Endothelial cell of umbilical vein (primary cell): ENCODE measurements at regions not wholly inside any gene's neighbourhood (a gene's known extent, or its start where the extent isn't known, plus 50 kb on each side); places are given as distances from the start of the nearest gene placed in this dataset.

Experiments
- EZH2 ChIP-seq: IDR thresholded peaks from 2 replicates; pipeline ENCODE4 v1.6.1; 2012; ENCODE audit warnings: borderline replicate concordance, low read depth, mild to moderate bottlenecking, moderate library complexity, low read length, inconsistent platforms; ENCODE audit not compliant: severe bottlenecking
- FOS ChIP-seq: IDR thresholded peaks from 2 replicates; pipeline ENCODE4 v1.6.1; 2011; ENCODE audit warnings: mild to moderate bottlenecking, low read length, moderate library complexity, borderline replicate concordance; ENCODE audit not compliant: insufficient read depth
- GATA2 ChIP-seq: IDR thresholded peaks from 2 replicates; pipeline ENCODE4 v1.7.0; 2011; ENCODE audit warnings: low read depth, mild to moderate bottlenecking, moderate library complexity, mixed read lengths, low read length; ENCODE audit not compliant: insufficient read length, insufficient read depth
- JUN ChIP-seq: IDR thresholded peaks from 2 replicates; pipeline ENCODE4 v1.6.1; 2011; ENCODE audit warnings: borderline replicate concordance, low read depth; ENCODE audit not compliant: insufficient read length, insufficient read depth
- MYC ChIP-seq: IDR thresholded peaks from one replicate; pipeline ENCODE4 v1.6.1; 2011; ENCODE audit warnings: mild to moderate bottlenecking, low read depth, low read length
- POLR2A ChIP-seq: IDR thresholded peaks from 2 replicates; pipeline ENCODE4 v1.6.1; 2012; ENCODE audit warnings: low read depth, mild to moderate bottlenecking, control low read depth, low read length
- POLR2AphosphoS5 ChIP-seq: IDR thresholded peaks from 2 replicates; pipeline ENCODE4 v1.6.1; 2012; ENCODE audit warnings: low read depth, mild to moderate bottlenecking, control low read depth, low read length, moderate library complexity; ENCODE audit not compliant: insufficient read depth
- TF ChIP-seq, protein P1 (sequence below), 2 donors: IDR thresholded peaks; 1 replicate in 1 of 2; 2 replicates in 1 of 2; pipeline ENCODE4 v1.5.1; 2011; ENCODE audit warnings: low read length in 2 of 2, mild to moderate bottlenecking in 2 of 2, moderate library complexity in 2 of 2, control low read depth in 1 of 2, inconsistent platforms in 1 of 2, low read depth in 1 of 2; ENCODE audit not compliant: insufficient read depth in 1 of 2; ENCODE audit errors: extremely low read depth in 1 of 2
- TF ChIP-seq, protein P2 (sequence below): IDR thresholded peaks from 2 replicates; pipeline ENCODE4 v1.6.1; 2011; ENCODE audit not compliant: insufficient read depth, insufficient read length

DNA sequence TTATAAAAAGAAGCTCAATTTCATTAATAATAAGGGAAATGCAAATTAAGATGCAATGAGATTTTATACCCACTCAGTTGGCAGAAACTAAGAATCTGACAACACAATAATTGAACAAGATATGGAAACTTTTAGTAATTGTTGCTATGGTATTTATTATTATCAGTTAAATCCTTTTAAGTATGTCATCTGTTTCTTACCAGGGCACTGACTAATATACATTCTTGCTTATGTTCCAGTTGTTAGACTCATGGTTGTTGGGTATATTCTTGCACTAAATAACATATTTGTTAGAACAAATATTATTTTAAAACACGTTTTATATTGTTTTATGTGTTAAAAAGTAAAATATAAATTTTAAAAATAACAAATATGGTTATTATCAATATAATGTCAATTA is 690.3 kb downstream of the MECOM start:
- TF ChIP-seq POLR2A (no peak), POLR2AphosphoS5 (no peak), EZH2 (no peak), FOS (no peak), JUN (no peak), MYC (no peak), GATA2 (no peak)
- TF ChIP-seq, protein P1, sequence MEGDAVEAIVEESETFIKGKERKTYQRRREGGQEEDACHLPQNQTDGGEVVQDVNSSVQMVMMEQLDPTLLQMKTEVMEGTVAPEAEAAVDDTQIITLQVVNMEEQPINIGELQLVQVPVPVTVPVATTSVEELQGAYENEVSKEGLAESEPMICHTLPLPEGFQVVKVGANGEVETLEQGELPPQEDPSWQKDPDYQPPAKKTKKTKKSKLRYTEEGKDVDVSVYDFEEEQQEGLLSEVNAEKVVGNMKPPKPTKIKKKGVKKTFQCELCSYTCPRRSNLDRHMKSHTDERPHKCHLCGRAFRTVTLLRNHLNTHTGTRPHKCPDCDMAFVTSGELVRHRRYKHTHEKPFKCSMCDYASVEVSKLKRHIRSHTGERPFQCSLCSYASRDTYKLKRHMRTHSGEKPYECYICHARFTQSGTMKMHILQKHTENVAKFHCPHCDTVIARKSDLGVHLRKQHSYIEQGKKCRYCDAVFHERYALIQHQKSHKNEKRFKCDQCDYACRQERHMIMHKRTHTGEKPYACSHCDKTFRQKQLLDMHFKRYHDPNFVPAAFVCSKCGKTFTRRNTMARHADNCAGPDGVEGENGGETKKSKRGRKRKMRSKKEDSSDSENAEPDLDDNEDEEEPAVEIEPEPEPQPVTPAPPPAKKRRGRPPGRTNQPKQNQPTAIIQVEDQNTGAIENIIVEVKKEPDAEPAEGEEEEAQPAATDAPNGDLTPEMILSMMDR (IDR thresholded peaks at IDR 0.05; ENCODE audit: extremely low read depth in 1 of 2, insufficient read depth in 1 of 2, low read depth in 1 of 2, low read length in 2 of 2), result no peak
- TF ChIP-seq, protein P2, sequence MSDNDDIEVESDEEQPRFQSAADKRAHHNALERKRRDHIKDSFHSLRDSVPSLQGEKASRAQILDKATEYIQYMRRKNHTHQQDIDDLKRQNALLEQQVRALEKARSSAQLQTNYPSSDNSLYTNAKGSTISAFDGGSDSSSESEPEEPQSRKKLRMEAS, result no peak
